ENCODE measurements at regions not wholly inside any gene's neighbourhood (a gene's known extent, or its start where the extent isn't known, plus 50 kb on each side); places are given as distances from the start of the nearest gene placed in this dataset.

DNA sequence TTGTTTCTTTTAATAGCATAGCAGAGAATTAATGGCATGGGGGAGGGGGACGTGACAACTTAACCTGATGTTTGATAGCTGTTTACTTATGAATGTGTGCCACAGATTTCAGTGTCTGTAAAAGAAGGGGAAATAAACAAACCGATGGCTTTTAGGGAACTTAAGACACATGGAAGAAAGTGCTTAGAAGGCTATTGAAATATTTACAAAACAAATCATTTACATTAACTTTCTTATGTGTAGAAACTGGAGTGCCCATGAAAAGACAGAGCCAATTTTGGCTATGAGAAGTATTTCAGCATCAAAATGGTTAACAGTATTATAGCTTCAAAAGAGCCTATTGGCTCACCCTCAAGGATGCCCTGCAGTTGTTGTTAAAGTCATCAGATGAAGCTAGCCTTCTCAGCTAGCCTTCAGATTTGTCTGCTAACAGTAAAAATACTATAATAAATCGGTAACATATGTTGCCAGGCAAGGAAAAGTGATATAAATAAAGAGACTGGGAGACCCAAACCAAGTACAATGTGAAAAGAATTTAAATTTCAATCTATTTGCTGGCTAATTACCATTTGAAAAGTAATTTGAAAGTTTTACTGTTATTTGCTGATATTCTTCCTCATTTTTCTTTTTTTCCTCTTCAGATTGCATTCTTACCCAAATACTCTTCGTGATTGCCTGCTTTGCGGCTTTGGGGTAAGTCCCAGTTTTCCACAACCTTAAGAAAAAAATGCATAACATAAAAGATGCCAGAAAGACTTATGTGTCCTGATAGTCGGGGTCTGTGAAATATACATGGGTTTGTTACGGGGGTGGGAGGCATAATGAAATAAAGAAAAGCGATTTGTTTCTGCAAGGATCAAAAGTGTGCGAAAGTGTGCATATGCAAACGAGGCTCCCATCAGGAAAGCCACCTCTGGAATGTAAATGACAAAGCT is 256.4 kb downstream of the MEIS1 start:
- DNase-seq: no peak

DNA sequence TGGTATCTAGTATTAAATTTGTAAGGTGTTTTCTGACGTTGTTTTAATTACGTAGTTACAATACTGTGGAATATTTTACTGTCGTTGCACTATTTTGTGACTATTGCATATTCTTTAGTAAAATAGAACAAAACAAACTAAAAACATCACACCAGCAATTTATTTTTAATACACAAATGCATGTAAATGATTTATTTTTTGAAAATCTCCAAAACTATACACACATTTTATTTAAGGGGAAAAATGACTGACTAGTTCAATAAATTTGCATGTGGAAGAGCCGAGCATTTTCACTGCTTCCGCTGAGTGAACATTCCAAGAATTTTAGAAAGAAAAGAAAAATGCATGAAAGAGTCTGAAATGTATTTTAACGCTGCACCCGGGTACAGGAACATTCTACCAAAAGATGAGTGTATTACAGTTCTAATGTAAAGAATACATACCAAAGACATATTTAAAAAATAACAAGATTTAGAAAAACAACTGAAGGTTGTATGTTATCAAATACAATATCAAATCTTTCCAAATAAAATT is 257.7 kb downstream of the MEIS1 start:
- DNase-seq: no peak

DNA sequence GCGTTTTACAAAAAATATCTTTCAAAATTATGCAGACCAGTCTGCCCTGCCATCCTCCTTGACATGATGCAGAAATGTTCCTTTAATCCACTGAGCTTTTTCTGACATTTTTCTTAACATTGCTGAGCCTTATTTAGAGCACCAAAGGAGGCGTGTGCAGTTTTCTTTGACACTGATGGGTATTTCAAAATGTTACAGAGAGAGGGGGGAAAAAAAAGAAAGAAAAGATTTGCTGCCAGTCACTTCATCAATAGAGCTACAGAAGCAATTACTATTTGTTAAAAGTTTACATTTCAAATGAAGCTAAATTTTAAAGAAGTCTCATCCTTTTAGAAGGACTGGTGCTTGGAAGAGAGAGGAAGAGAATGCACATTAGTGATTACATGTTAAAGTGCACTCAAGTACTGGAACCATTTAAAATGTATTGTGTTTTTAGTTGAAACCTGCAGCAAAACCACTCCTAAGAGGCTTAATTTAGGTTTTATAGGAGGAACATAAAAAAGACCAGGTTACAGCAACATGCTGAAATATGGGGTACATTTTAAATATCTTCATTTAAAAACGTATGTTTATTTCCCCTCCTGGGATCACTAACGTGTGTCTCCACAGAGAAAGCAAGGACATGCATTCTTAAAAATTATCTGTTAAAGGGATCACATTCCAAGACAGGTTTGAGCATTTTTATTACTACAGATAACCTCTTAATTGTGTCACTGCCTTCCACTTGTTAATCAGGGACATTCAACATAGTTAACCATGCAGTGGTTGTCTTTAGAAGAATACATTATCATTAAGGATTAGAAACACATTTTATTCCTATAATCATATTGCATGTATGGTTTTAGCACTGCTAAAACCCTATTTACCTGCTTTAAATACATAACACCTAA is 258.4 kb downstream of the MEIS1 start:
- no peak for DNase-seq

DNA sequence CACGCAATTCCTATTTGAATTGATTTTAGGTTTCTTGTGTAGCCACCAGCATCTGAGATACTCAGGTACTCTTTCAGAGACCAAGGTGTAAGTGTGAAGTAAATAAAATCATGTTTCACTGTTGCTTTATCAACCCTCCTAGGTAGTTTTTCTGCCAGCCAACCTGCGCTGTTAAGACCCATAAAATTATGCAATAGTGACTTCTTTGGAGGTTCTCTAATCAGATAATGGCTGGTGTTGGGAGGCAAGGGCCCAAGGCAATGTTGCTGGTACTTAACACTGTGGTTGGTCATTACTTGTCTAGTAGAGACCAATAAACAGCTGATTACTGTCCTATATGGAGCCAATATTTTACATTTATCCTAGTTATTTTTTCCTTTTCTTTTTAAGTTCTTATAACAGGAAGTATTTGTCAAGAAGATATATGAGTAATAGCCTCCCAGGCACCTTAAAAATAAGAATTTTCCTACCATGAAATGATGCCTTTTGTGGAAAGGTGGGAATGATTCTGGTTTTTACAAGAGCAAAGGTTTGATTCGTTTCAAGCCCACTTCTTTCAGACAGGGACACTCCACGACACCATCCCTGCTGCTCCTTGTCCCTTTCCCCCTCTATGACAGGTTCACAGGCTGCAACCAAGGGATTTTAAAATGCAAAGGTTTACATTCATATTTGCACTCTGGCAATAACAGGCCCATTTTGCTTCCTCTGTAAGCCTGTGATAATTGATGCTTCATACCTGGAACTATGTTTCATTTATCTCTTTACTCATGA is 259.3 kb downstream of the MEIS1 start:
- no peak for DNase-seq

DNA sequence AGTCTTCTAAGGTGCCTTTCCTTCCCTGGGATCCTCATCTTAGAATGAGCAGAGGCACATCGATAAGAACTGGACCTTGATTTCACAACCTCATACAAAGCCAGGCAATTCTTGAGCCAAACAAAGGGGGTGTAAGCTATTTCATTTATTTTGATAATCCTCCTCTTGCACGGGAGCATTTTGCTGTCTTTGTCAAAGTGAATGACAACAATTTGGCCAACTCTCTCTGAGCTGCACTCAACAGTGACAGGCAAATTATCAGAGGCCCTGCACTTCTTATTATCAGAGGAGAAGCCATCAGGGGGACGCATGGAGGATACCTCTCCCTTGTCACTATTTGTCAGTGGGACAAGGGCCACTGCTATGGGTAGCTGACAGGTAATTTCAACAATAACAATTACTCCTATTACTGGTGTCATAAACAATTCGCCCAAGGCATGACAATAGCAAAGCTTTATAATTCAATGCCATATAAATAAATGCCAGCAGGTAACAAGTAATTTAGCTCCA is 260.4 kb downstream of the MEIS1 start:
- DNase-seq: no peak

DNA sequence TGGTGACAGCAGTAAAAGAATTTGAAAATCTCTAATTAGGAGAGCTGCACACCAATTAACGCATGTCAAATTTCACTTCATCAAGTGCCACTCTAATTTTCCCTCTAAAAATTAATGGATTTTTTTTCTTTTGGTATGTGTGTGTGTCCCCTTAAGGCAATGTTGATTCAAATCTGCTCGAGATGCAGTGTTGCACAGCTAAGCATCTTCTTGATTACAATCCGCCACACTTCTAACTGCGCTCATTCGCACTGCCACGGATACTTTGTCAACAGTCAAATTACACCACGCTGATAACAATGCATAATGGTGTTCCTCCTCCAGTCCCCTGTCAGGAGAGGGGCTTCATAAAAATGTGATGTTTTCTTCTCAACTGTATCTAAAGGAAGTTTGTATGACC is 261.4 kb downstream of the MEIS1 start:
- DNase-seq: no peak

DNA sequence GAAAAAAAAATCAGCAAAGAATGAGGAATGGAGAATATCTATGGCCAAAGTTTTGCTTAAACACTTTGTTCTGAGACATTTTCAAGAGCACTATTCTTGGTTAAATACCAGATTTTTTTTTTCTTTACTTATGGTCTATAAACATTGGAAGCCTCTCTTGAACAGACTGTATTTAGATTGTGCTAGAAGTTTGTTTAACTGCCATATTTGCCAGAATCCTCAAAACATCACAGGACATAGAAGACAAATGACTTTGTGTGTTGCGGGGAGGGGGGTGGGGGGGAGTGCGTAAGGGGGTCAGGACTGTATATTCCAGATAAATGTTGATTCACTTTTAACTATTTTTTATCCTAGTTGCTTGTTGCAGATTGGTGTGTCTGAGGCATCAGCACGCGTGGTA is 262.0 kb downstream of the MEIS1 start:
- DNase-seq: no peak

DNA sequence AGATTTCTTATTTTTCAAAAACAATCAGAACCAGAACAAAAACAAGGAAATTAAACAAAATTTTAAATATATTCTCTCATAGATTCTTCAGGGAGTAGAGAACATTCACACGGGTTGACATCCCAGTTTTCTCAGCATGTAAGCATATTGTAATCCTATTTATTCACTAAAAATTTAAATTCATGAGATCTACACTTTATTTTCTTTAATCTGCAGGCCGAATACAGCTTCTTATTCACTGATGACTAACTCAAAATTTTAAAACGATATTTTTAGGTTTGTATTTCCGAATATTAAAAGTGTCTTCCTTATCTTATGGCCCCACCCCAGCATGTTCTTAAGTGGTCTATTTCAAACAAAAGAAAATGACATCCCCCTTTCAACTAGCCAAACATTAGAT is 262.4 kb downstream of the MEIS1 start:
- no peak for DNase-seq

DNA sequence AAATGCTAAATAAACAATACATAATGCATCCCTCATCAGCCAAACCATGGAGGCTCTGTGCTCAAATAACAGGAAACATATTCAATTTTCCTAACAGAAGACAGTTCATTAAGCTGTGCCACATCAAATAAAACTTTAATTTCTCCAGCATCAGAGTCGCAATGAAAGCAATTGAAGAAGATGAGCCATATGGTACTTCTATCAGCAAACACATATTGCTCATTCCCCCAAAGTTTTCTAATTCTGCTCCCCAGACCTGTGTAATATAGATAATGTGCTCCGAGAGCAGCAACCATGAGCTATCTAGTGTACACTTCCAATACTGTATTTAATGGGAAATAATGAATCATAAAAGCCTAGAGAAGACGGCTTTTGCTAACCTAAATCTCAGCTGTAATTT is 263.2 kb downstream of the MEIS1 start:
- no peak for DNase-seq

DNA sequence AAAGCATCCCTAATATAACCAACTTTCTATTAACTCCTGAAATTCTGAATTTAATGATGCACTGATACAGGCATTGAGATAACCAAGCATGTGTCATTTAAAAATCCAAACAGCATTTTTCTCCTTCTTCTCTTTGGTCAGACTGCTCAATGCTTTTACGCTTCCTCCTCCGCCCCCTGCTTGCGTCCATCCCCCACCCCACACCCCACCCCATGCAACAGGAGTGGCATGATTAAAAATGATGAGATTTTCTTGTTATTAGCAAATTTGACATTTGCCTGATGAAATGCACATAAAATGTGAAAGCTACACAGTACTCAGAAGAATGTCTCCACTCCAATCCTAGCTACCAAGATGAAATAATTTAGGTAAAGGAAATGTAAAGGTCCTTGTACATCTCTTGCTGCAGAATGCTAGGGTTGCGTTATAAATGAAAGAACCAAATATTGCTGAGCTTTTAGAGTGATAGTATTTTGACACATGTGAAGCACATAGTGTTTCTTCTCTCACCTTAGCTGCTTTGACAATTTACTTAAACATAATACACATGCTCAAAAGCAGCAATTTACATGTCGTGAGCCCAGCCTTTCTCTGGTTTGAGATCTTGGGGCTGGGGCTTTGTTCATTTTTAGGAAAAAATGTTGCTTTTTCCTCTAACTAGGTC is 263.8 kb downstream of the MEIS1 start:
- no peak for DNase-seq

DNA sequence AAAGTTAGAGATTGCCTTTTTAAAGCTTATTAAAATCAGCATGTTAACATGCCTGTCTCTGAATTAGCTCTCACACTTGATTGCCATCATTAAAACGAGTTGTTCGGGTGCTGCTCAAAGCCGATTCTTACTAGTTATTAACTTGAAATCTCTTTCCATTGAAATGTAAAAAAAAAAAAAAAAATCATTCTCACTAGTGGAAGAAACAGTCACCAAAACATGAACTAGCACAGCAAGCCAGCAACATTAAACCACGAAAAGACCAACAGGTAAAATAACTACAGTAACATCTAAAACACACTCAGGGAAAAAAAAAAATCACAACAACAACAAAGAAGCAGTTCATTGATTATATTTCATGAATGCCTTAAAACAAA is 264.5 kb downstream of the MEIS1 start:
- DNase-seq: no peak

DNA sequence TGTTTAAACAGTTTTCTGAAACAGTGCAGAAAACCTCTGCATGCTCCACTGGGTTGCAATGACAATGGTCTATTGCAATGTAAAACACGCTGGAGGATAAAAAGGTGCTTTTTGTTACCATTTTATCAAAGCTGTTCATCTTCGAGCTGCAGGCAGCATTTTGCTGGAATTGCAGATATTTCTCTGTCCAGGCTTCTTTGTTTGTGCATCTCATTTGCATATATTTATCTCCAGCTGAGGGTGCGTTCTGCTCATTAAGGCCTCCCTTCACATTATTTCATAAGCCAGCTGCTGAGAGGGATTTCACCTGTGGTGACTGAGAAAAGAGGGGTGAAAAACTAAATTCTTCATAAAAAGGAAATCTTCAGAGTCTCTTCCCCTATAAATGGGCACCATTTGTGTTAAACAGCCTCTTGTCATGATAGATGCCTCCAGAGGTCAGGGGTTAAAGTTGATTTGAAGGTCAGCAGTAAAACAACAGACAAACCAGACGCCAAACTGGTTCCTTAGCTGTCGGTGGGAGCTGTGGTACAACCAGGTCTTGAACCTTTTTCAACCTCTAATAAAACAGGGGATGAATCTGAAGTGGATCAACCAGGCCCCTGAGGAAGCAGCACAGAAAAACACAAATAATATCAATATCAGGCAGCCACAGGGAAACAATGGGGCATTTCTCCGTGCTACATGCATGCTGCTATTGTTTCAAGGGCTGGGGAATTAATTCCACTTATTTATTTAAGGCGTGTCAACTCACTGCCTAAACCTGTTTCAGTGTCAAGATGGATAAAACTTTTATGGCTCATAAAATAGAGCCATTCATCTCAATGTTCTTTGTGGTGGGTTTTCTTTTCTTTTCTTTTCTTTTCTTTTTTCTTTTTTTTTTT is 265.1 kb downstream of the MEIS1 start:
- DNase-seq: no peak

DNA sequence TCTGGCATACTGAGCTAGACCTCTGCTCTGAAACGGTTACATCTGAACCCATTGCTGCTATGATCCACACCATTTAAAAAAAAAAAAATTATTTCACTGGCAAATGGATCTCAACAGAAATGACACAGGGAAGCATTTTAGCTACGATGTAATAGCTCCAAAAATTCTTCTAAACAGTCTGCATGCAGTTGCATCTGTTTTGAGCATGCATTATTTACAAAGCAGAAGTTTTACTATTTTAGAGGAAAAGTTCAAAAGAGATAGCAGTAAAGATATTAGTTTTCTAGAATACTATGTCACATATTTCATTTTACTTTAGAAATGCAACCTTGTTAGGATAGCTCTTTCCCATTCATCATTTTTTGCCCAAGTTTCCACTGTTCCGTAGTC is 265.7 kb downstream of the MEIS1 start:
- no peak for DNase-seq

DNA sequence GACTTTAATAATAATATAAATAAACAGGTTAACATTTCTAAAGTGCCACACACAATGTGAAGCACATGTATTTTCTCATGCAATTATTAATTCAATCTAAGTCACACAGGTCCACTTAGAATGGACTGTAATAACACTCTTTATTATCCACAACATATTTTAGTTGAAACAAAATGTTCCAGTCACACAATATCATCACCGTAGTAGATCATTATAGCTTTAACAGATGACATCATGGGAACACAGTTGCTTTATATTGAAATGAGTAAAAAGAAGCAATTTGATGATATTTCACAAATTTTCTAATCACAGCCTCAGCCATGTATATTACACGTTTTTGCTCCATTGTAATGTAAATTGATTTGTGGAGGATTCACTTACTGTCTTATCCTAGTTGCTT is 266.3 kb downstream of the MEIS1 start:
- no peak for DNase-seq

DNA sequence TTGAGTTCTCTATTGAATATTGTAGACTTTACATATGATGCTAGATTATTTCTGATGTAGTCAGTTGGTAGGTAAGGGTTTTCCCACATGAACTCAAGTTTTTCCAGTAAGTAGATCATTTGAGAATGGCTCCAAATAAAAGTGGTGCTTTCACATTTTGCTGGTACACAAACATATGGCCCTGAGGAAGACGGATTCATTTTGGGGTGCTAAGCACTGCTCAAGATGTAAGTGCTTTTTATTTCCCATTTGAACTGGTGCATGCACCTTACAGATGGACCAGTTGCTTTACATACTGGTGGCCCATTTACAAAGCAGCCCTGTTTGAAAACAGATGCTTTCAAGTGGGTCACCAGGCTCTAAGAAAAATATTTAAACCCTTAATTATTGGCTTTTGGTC is 266.7 kb downstream of the MEIS1 start:
- DNase-seq: no peak

DNA sequence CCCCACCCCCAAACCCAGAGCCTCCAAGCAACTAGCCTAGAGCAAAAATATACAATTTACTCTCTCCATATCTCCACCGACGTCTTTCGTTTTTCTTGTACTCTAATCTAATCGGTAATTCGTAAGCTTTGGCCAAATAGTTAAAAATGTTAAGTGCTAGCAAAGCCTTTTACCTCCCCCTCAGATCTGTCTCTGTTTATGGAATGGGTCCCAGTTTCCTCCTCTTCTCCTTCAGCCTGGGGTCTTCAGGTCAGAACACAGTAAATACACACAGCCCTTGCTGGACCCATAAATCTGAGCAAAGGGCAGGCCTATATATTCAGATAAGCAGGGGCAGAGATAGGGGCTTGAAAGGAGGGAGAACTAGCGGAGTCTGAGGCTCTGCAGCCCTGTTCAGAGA is 267.4 kb downstream of the MEIS1 start:
- no peak for DNase-seq

DNA sequence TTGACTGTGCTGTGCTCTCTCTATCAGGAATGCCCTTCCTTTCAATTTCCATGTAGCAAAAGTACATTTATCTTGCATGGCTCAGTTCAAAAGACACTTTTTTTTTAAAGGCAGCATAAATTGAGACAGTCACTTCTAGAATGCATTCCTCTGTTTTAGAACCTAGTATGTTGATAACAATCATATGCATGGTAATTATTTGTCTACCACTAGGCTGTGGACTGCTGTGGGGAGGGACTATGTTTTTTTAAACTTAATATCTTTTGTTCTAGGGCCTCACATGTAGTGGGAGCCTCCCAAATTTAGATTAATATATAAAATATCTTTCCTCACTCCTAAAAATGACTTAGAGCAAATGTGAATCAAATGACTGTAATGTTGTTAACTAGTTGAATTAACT is 269.9 kb downstream of the MEIS1 start:
- DNase-seq: no peak

DNA sequence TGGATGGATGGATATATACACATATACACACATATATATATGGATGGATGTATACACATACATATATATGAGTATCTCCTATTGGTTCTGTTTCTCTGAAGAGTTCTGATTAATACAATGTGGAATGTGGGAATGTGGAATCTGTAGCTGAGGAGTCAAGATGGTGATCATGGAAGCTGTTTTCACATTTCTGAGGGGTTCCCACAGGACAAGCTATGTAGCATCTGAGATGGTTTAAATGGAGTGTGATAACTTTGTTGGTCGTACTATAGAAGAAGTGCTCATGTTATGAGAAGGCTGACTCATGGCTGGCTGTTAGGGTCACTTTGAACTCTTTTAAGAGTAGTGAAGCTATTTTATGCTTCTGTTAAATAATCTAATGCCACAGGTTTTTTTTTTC is 279.7 kb downstream of the MEIS1 start:
- no peak for DNase-seq

DNA sequence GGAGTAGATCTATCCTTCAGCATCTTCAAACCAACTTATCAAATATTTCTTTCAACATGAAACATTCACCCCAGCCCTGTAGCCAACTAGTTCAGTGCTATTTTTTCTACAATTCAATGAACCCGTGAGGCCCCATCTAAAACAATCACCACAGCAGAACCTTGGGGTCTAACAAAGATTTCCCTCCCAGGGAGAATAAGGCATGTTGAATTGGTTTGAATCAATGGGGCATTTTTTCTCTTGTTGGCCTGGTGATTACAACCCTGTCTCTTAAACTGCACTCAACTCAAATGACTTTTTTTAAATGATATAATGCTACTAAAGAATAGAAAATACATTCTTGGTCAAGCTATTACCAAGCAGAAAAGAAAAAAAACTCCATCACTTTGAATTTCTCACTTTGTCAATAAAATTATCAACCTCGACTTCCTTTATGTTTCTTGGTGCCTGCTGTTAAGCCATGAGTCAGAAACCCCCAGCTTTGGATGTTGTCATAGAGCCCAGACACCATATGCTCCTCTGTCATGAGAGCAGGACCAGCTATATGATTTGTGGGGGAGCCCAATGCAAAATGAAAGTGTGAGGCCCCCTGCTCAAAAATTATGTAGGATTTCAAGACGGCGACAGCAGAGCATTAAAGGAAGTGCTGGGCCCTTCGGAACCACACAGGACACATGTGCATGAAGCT is 282.4 kb downstream of the MEIS1 start:
- no peak for DNase-seq

DNA sequence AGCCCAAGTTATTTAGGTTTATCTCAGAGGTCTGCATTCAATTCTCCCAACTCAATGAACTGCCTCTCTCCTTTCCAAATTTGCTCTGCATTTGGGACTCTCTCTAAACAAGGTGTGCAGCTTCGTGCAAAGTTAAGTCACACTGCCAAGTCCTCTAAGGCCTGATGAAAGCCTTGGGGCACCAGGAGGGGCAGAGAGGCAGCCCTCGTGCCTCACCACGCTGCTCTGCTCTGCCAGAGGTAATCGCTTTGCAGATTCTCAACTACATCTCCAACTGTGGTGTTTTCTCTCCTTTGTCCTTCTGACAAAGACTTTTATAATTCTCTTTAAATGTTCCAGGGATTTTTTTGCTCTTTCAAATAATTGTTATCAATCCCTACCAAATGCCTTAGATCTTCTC is 283.0 kb downstream of the MEIS1 start:
- no peak for DNase-seq

DNA sequence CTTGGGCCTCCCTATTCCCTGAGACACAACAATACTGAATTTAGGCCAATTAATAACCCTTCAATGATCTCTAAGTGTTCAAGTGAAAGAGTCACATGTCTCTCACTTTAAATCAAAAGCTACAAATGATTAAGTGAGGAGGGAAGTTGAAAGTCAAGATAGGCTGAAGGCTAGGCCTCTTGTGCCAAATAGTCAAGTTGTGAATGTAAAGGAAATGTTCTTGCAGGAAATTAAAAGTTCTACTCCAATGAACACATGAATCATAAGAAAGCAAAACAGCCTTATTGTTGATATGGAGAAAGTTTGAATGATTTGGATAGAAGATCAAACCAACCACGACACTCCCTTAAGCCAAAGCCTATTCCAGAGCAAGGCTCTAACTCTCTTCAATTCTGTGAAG is 286.9 kb downstream of the MEIS1 start:
- DNase-seq: no peak

Measured in GF-D8 (cell line).